ENCODE measurements at regions not wholly inside any gene's neighbourhood (a gene's known extent, or its start where the extent isn't known, plus 50 kb on each side); places are given as distances from the start of the nearest gene placed in this dataset.

- H3K4me3 ChIP-seq (ENCODE audit: control insufficient read depth, low read depth, low read length): no peak overlapping the region
- DNase-seq (ENCODE audit: low read depth): no peak
- TF ChIP-seq CTCF (conservative IDR thresholded peaks at IDR 0.05; ENCODE audit: control insufficient read depth, insufficient read depth, low read depth, low read length): no peak
Observed at GRCh38 chr2:104447831-104448434, 406.0 kb upstream of the POU3F3 start.

GRCh38 chr2:104448661-104449440, 405.1 kb upstream of the POU3F3 start:
- no peak overlapping the region for H3K4me3 ChIP-seq (ENCODE audit: control insufficient read depth, low read depth, low read length)
- TF ChIP-seq CTCF (conservative IDR thresholded peaks at IDR 0.05; ENCODE audit: control insufficient read depth, insufficient read depth, low read depth, low read length): no peak
- no peak for DNase-seq (ENCODE audit: low read depth)

- DNase-seq (ENCODE audit: low read depth): no peak
- no peak for TF ChIP-seq CTCF (conservative IDR thresholded peaks at IDR 0.05; ENCODE audit: control insufficient read depth, insufficient read depth, low read depth, low read length)
- H3K4me3 ChIP-seq (ENCODE audit: control insufficient read depth, low read depth, low read length): no peak overlapping the region
Observed at GRCh38 chr2:104452558-104452957, 401.4 kb upstream of the POU3F3 start.

- DNase-seq (ENCODE audit: low read depth): no peak
- no peak overlapping the region for H3K4me3 ChIP-seq (ENCODE audit: control insufficient read depth, low read depth, low read length)
- no peak for TF ChIP-seq CTCF (conservative IDR thresholded peaks at IDR 0.05; ENCODE audit: control insufficient read depth, insufficient read depth, low read depth, low read length)
Observed at GRCh38 chr2:104462731-104463130, 391.2 kb upstream of the POU3F3 start.

GRCh38 chr2:104465981-104466380, 387.9 kb upstream of the POU3F3 start:
- no peak for DNase-seq (ENCODE audit: low read depth)
- no peak overlapping the region for H3K4me3 ChIP-seq (ENCODE audit: control insufficient read depth, low read depth, low read length)
- no peak for TF ChIP-seq CTCF (conservative IDR thresholded peaks at IDR 0.05; ENCODE audit: control insufficient read depth, insufficient read depth, low read depth, low read length)

- H3K4me3 ChIP-seq (ENCODE audit: control insufficient read depth, low read depth, low read length): no peak overlapping the region
- DNase-seq (ENCODE audit: low read depth): no peak
- no peak for TF ChIP-seq CTCF (conservative IDR thresholded peaks at IDR 0.05; ENCODE audit: control insufficient read depth, insufficient read depth, low read depth, low read length)
Observed at GRCh38 chr2:104468846-104469245, 385.1 kb upstream of the POU3F3 start.
